Fibroblast of the conjunctiva (primary cell): ENCODE measurements at regions not wholly inside any gene's neighbourhood (a gene's known extent, or its start where the extent isn't known, plus 50 kb on each side); places are given as distances from the start of the nearest gene placed in this dataset.
A peak's percentile ranks its signal among the peaks of the same experiment; 100 is the strongest.
"Not testable (repeated sequence)": the region's sequence is repeated elsewhere in the genome, so short reads cannot be mapped to it uniquely, and the experiment has no call there.

Experiments
- DNase-seq: peaks from one replicate; pipeline ENCODE4 v3.0.0-alpha.2; 2010; ENCODE audit warnings: low read depth

DNA sequence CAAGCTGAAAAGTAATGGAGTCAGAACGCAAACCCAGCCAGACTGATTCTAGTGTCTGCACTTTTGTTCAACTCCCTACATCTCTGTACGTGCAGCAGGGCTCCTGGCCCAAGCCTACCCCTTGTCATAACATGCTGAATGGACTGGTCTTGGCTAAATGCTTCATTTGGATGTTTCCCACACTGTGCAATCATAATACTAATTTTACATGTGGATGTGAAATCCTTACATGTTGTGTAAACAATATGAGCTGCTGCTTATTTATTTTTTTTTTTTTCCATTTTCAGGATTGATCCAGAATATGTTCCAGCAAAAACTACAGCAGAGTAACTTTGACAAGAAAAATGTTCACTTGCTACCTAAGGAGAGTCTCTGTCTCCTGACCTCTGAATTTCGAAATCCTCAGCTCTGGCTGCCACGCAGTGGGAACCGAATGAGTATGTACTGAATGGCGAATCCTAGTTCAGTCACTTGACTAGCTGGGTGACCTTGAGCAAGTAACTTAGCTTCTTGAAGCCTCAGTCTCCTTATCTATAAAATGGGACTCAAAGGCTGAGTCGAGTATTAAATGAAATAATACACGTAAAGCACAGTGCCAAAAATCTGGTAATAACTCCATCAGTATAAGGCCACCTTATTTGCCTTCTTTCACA lies 133.4 kb downstream of the EHF start:
- DNase-seq: no peak

DNA sequence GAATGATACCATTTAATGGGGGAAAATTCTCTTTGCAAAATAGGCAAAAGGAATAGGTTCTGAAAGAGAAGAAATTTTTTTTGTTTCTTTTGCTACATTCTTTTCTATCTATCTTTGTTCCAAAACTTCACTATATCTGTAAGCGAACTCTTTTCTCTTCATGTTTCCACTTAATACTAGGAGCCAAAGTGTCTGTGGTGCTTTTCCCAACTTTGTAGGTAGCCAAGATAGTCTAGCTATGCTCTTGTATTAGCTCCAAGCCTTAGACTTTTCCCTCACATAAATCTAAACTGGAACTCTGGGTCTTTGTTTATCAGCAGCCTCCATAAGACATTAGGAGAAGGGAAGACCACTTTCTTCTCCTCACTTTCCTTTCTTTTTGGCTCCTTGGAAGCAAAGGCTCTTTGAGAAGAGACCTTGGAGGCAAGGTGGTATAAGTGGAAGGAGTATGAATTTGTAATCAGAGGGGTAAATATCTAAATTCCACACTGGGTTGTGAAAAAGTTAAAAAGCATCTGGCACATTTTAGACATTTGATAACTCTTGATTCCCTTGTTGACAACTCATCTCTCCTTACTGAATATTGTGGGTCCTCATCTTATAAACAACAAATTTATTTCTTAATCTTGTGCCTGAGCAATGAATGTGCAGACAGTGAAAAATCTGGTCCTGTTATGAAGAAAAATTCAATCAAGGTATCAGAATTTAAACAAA lies 130.0 kb downstream of the EHF start:
- DNase-seq: no peak

DNA sequence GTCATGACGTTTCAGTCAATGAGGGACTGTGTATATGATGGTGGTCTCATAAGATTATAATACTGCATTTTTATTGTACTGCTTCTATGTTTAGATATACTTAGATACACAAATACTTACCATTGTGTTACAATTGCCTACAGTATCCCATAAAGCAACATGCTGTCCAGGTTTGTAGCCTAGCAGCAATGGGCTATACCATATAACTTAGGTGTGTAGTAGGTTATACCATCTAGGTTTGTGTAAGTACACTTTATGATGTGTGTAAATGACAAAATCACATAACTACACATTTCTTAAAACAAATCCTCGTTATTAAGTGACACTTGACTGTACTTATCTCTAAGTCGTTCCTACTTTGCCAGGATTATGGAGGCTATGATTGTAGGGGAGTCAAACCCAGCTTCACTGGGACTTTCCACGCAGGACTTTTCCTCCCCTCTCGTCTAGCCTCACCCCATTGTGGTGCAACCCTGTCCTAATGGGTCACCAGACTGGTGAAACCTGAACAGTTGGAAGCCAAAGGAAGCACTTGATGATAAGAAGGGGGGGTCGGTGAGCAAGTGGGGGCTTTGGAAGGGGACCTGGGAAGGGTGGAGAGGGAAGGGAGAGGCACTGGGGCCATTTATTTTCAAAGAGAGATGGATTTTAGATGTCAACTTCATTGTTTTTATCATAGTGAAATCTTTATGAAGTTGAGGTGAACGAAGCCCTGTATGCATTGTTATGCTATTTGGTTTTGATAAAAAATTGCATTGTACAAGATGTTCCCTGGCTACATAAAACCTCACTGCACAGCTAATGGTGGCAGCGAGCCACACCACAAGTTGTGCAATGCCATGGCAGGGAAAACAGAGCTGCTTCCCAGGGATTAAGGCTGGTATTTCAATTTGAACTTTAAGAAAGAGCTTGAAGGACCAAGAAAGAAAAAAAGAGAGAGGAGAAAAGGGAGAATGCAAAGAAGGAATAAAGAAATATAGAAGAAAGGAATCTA lies 129.1 kb downstream of the EHF start:
- DNase-seq: peak; percentile 94

DNA sequence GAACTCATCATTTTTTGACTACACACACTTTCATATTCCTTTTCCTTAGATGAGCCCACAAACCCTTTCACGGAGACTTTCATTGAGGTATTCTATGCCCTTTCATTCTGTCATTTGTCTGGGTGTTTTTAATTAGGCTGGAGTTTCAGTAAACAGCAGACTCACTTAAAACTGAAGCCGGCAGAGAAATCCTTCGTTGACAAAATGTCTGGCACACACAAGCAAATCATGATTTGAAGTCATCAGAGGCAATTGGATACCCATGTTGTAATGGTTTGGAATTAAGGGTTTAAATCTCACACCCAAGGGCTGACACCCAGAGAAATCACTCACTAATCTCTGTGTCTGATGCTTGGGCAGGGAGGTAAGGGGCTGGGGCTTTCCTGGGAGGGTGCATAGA lies 127.1 kb downstream of the EHF start:
- no peak for DNase-seq

- no peak for DNase-seq
Measured at GRCh38 chr11:34747251-34747650, 126.4 kb downstream of the EHF start.

- DNase-seq: no peak
Measured at GRCh38 chr11:34745195-34745594, 124.3 kb downstream of the EHF start.

- DNase-seq: no peak
Measured at GRCh38 chr11:34744511-34744910, 123.6 kb downstream of the EHF start.

DNA sequence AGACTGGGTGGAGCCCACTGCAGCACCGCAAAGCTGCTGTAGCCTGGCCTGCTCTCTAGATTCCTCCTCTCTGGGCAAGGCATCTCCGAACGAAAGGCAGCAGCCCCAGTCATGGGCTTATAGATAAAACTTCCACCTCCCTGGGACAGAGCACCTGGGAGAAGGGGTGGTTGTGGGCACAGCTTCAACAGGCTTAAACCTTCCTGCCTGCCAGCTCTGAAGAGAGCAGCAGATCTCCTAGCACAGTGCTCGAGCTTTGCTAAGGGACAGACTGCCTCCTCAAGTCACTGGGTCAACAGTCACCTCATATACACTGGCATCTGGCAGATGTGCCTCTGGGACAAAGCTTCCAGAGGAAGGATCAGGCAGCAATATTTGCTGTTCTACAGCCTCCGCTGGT lies 117.3 kb downstream of the EHF start:
- no peak for DNase-seq

DNA sequence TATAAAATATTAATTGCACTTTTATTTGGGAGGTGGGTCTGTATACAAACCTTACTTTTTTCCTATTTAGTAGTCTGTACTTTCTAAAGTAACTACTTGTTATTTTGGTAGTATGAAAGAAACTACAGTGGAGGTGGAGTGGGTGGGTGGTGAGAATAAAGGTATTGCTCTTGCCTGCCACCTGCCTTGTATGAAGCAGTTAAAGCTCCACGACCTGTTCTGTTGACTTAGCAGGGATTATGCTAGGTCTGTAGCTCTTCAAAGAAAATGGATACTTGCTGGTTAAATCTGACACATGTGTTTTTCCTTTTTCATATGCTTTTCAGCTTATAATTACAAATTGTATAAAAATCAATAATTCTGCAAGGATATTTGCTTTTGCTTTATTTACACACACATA lies 111.9 kb downstream of the EHF start:
- no peak for DNase-seq

DNA sequence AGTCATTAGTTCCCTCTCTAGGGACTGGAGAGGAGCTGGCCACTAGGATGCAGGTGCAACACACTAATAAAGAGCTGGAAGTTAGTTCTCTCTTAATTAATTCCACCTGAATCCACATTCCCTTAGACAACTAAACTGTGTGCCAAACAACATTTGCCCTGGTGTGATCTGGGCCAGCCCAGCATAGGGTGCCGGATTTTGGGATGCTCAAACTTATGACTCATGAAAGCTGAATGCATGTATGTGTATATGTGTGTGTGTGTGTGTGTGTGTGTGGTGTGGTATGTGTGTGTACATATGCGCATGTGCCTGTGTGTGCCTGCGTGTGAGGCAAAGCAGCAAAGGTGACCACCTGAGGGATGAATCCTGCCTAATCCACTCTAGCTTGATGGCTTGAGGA lies 110.7 kb downstream of the EHF start:
- DNase-seq: peak; percentile 41

DNA sequence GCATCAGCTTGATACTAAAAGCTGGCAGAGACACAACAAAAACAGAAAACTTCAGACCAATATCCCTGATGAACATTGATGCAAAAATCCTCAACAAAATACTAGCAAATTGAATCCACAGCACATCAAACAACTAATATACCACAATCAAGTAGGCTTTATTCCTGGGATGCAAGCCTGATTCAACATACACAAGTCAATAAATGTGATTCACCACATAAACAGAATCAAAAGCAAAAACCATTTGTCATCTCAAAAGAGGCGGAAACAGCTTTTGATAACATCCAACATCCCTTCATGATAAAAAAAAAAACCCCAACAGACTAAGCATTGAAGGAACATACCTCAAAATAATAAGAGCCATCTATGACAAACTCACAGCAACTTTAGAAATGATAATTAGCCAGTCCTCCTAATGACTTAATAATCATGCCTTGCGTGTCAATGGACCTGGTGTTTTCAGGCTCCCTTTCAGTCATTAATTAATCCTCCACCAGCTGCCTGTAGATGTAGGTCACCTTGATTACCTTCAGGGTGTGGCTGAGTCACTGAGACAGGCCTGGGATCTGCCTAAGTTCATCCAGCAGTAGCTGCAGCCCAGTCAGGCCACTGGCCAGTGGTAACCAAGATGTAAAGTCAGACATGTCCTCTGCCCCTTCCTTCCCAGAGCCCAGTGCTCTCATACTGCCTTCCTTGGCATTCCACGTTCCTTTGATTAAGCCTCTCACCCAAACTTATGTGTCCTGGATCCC lies 109.8 kb downstream of the EHF start:
- DNase-seq: no peak

DNA sequence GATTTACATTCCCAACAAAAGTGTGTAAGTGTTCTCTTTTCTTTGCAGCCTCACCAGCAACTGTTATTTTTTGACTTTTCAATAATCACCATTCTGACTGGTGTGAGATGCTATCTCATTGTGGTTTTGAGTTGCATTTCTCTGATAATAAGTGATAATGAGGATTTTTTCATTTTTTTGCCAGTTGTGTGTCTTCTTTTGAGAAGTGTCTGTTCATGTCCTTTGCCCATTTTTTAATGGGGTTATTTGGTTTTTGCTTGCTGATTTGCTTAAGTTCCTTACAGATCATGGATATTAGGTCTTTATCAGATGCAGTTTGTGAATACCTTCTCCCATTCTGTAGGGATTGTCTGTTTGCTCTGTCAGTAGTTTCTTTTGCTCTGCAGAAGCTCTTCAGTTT lies 107.7 kb downstream of the EHF start:
- no peak for DNase-seq

DNA sequence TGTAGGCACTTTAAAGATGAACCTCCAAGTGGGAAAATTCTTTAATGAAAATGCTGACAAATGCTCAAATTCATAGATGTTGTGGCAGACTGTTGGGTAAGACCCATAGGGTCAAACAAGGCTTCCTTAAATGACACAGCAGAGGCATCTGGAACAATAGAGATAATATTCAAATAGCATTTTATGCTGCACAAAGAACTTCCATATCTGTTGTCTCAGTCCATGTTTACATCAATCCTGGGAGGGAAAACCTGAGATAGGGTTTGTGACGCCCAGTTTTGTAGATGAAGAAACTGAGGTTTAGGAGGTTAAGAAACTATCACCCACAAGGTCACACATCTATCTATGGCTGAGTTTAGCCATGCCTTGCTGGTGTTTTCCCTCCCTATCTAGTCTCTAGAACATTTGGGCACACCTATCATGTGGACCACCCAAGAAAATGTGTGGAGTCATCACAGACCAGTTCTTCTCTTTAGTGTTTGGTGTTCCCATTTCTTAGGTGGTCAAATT lies 106.4 kb downstream of the EHF start:
- no peak for DNase-seq

- no peak for DNase-seq
Measured at GRCh38 chr11:34724973-34725372, 104.1 kb downstream of the EHF start.

DNA sequence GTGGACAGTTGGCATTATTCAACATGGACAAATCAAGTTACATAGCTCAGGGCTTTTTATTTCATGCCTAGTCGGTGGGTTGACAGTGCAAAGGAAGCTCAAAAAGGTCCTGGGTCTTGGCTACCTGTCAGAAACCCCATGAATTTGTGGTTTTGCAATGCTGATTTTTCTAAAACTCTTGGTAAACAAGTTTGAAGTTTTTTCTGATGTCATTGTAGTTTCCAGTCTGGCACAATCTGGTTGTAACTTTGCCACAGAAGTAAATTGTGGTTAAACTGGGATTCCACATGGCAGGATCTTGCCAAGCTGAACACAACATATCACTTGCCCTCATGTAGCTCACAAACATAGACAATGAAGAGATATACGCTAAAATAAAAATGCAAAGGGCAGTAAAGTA lies 100.8 kb downstream of the EHF start:
- DNase-seq: no peak

DNA sequence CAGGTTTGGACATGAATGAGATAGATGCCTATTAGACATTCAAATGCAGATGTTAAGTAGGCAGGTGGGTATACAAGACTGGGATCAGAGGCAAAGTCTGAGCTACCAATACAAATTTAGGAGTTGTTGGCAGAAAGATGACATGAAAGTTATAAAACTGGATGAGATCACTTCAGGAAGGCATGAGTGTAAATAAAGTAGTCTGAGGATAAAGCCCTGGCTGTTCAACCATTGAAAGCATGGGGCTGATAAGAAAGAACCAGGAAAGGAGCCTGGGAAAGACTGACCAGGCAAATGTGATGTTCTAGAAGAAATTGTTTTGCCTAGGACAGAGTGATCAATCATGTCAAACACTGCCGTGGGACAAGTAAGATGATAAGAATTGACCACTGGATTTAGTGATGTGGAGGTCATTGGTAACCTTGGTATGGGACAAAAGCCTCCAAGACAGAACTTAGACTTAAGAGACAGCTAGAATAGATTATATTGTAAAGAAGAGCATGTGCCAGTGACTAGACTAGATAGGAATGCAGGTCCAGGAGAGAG lies 98.5 kb downstream of the EHF start:
- no peak for DNase-seq

DNA sequence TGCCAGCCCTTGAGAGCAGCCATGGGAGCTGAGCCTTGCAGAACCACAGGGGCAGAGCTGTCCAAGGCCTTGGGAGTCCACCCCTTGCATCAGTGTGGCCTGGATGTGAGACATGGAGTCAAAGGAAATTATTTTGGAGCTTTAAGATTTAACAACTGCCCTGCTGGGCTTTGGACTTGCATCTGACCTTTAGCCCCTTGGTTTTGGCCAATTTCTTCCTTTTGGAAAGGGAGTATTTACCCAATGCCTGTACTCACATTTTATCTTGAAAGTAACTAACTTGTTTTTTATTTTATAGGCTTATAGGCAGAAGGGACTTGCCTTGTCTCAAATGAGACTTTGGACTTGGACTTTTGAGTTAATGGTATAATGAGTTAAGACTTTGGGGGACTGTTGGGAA lies 92.7 kb downstream of the EHF start:
- not testable (repeated sequence) for DNase-seq
